ENCODE measurements at regions not wholly inside any gene's neighbourhood (a gene's known extent, or its start where the extent isn't known, plus 50 kb on each side); places are given as distances from the start of the nearest gene placed in this dataset.

- TF ChIP-seq CREB1 (IDR thresholded peaks at IDR 0.05; ENCODE audit: low read depth) (no peak), TEAD4 (IDR thresholded peaks at IDR 0.05) (no peak), RAD21 (IDR thresholded peaks at IDR 0.05; ENCODE audit: low read depth) (no peak), TCF12 (IDR thresholded peaks at IDR 0.05; ENCODE audit: low read depth) (no peak), FOXM1 (IDR thresholded peaks at IDR 0.05; ENCODE audit: borderline replicate concordance, low read depth) (no peak), EP300 (IDR thresholded peaks at IDR 0.05; ENCODE audit: borderline replicate concordance) (no peak), MAX (IDR thresholded peaks at IDR 0.05) (no peak), REST (IDR thresholded peaks at IDR 0.05; ENCODE audit: low read depth) (no peak), EGR1 (IDR thresholded peaks at IDR 0.05) (no peak), NFIC (IDR thresholded peaks at IDR 0.05) (no peak), YY1 (IDR thresholded peaks at IDR 0.05; ENCODE audit: low read depth) (no peak), USF1 (IDR thresholded peaks at IDR 0.05) (no peak), TAF1 (IDR thresholded peaks at IDR 0.05; ENCODE audit: low read depth) (no peak), ZBTB7A (IDR thresholded peaks at IDR 0.05; ENCODE audit: low read depth) (no peak), CEBPB (IDR thresholded peaks at IDR 0.05) (no peak)
These were observed 50.5 kb upstream of the CPEB4 start for GRCh38 chr5:173837654-173838053.
